ENCODE measurements at regions not wholly inside any gene's neighbourhood (a gene's known extent, or its start where the extent isn't known, plus 50 kb on each side); places are given as distances from the start of the nearest gene placed in this dataset.

- no peak overlapping the region for H3K27ac ChIP-seq
Observed at GRCh38 chr17:79338152-79338551, 263.5 kb downstream of the ENGASE start.

GRCh38 chr17:79337053-79337452 lies 262.4 kb downstream of the ENGASE start:
- no peak for DNase-seq (ENCODE audit: low read depth, low spot score)
- H3K27ac ChIP-seq = no peak overlapping the region

More at GRCh38 chr17:79338152-79338551, 263.5 kb downstream of the ENGASE start:
- no peak for DNase-seq (ENCODE audit: low read depth, low spot score)

DNA sequence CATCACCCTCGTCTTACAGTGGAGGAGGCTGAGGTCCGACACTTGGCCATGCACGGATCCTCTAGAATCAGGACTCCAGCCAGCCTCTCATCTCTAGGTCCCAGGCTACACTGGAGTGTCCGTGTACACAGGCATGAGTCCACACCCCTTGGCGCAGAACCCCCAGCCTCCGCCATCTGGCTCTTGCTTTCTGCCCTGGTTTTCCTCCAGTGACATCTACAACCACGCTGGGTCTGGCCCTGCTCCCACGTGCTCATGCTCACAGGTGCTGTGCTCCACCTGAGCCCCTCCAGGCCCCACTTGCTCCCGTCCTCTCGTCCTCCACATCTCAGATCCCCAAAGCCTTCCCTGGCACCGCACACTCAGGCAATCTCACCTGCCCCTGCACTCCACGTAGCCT lies 260.8 kb downstream of the ENGASE start:
- no peak overlapping the region for H3K27ac ChIP-seq
- DNase-seq (ENCODE audit: low read depth, low spot score) = no peak

DNA sequence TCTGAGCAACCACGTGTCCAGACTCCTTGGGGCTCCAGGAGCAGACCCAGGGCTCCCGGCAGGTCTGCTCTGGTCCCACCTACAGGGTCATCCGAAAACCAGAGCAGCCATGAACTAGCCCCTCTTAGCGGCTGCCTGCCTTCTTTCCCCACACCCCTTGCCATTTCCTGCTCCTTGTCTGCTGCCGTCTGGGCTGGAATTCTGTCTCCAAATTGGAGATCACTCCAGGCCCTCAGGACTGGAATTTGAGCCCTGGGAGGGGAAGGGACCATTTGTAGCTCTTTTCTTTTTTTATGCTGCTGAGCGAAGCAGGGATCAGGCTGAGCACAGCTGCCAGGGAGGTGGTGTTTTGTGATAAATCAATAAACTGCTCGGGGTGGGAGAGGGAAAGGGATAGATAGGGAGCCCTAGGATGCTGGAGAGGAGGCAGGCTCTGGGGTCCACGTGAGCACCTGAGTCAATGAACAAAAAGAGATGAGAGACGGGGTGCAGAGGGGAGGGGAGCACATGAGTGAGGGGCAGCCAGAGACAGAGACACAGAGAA lies 257.5 kb downstream of the ENGASE start:
- no peak overlapping the region for H3K27ac ChIP-seq
- no peak for DNase-seq (ENCODE audit: low read depth, low spot score)

- no peak for DNase-seq (ENCODE audit: low read depth, low spot score)
- H3K27ac ChIP-seq = no peak overlapping the region
Observed at GRCh38 chr17:79331492-79331891, 256.9 kb downstream of the ENGASE start.

GRCh38 chr17:79330696-79331095 lies 256.1 kb downstream of the ENGASE start:
- DNase-seq (ENCODE audit: low read depth, low spot score) = no peak
- no peak overlapping the region for H3K27ac ChIP-seq

GRCh38 chr17:79330229-79330628 lies 255.6 kb downstream of the ENGASE start:
- no peak for DNase-seq (ENCODE audit: low read depth, low spot score)
- H3K27ac ChIP-seq = no peak overlapping the region

- no peak overlapping the region for H3K27ac ChIP-seq
- DNase-seq (ENCODE audit: low read depth, low spot score) = no peak
Observed at GRCh38 chr17:79326814-79327213, 252.2 kb downstream of the ENGASE start.

DNA sequence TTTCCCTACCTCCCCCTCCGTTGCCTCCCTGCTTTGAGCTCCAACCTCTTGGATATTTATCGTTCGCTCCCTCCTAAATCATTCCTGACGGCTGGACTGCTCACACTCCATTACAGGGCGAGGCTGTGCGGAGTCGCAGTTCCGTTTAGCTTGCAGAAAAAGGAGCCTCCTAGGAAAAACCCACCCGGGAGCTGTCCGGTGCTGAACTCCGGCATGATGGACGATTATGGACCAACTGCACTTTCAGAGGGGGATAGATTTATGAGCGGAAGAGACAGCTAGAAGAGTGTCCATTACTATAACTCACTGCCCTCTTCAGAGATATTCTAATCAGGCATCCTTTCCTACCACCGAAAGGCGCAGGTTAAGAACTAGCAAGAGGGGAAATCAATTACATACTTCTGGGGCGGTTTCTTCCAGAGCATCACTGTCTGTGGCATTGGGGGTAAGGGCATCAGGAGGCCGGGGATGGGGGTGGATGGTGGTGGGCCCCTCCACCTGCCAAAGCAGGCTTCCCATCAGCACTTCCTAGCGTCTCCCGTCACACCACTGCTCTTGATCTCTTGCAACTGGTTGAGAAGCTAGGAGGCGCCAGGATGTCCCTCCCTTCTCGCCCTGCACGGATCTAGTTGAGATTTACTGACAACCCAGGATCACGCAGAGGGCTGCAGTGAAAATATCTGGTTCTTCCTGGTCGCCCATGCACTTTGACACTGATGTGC lies 251.2 kb downstream of the ENGASE start:
- no peak for DNase-seq (ENCODE audit: low read depth, low spot score)
- no peak overlapping the region for H3K27ac ChIP-seq

DNA sequence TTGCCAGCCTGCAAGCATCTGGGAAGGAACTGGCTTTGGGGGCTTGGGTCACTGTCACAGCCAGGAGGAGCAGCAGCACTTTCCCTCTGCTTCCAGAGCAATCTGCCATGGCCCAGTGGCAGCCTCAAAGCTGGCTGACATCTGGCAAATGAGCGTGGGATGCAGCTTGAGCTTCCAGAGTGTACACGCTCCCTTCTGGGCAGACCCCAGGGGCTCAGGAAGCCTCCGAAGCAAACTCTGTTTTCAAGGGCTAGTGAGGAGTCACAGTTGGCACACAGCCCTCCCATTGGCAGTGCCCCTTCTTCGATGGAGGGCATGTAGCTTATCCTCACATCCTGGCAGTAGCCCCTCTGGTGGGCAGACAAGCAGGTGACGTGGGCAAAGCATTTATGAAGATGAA lies 249.6 kb downstream of the ENGASE start:
- DNase-seq (ENCODE audit: low read depth, low spot score) = no peak
- H3K27ac ChIP-seq = no peak overlapping the region

GRCh38 chr17:79323566-79323965 lies 248.9 kb downstream of the ENGASE start:
- DNase-seq (ENCODE audit: low read depth, low spot score) = no peak
- H3K27ac ChIP-seq = no peak overlapping the region

- H3K27ac ChIP-seq = no peak overlapping the region
- DNase-seq (ENCODE audit: low read depth, low spot score) = no peak
Observed at GRCh38 chr17:79322211-79323123, 247.8 kb downstream of the ENGASE start.

DNA sequence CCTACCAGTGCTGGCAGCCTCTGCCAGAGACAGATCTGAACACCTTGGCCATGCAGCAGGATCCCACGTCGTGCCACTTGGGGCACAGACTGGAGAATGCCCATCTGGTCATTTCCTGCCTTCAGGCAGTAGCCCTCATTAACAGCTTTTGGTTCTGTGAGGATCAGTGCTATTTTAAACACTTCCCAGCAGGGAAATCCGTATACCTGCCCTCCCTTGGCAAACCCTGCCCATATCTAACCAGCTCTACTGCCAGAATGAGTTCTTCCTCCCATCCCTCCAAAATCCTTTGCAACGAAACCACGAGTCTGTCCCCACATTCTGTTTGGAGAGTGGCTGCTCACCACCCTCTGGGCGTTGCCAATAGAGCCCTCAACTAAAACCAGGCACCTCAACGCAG lies 245.7 kb downstream of the ENGASE start:
- no peak for DNase-seq (ENCODE audit: low read depth, low spot score)
- no peak overlapping the region for H3K27ac ChIP-seq

DNA sequence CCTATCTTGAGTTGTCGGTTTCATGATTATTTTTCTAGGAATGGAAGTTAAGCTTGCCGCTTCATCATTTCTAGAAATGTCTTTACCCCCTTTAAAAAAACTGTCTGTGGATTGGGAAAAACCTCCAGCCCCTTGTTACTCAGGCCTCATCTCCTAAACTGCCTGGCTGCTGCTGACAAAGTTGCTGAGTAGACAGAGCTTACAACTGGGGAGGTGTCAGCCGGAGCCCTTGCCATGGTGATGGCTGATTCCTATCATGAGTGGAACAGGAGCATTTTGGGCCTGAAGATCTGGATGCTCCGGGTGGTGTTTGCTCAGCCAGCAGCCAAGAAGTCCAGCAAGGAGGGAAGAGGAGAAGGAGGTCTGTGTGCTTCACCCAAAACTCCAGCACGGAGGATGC lies 243.3 kb downstream of the ENGASE start:
- H3K27ac ChIP-seq = no peak overlapping the region
- DNase-seq (ENCODE audit: low read depth, low spot score) = no peak

DNA sequence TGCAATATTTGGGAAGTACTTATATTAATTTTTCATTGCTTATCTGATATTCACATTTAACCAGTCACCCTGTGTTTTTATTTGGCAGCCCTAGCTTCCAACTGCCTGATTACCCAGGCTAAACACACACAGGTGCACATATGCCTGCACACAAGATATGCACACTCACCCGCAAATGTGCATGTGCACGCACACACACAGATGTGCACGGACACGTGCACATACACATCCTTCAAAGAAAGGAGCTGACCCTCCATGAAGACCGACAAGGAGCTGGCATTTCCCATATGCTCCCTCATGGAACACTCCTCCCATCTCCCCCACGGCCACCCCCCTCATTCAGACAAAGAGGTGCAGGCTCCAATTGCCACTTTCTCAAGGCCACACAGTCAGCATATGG lies 242.2 kb downstream of the ENGASE start:
- no peak for DNase-seq (ENCODE audit: low read depth, low spot score)
- no peak overlapping the region for H3K27ac ChIP-seq

GRCh38 chr17:79315358-79316105 lies 240.9 kb downstream of the ENGASE start:
- no peak overlapping the region for H3K27ac ChIP-seq
- no peak for DNase-seq (ENCODE audit: low read depth, low spot score)

DNA sequence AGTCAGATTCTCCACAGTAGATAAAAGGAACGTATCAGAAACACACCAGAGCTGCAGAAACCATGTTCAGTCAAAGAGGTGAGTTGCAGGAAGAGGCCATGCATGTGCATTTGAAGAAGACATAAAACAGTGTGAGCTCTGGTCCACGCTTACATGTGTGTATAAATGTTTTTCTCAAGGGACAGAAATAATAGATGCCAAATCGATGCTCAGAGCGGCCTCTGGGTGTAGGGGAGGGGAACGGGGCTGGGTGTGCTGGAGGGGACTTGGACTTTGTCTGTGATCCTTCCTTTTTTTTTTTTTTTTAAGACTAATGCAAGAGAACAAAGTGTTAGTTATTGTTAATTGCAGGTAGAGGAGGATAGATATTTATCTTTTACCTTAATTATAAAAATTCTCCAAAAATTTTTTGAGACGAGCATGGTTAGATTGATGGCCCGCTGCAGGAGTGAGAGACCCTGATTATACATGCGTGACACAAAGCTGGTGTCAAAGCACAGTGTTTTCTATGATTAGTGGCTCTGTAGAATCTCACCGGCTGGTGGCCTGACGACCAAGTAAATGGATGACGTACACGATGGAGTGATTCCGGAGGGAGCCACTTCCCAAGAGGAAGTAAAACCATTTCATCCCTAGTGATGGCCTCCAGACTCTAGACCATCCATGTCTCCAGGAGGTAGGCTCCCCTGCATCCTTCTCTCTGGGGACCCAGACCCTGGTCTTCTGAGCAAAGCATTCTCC lies 240.2 kb downstream of the ENGASE start:
- H3K27ac ChIP-seq = no peak overlapping the region
- no peak for DNase-seq (ENCODE audit: low read depth, low spot score)

GRCh38 chr17:79311373-79311772 lies 236.7 kb downstream of the ENGASE start:
- no peak overlapping the region for H3K27ac ChIP-seq
- DNase-seq (ENCODE audit: low read depth, low spot score) = no peak

DNA sequence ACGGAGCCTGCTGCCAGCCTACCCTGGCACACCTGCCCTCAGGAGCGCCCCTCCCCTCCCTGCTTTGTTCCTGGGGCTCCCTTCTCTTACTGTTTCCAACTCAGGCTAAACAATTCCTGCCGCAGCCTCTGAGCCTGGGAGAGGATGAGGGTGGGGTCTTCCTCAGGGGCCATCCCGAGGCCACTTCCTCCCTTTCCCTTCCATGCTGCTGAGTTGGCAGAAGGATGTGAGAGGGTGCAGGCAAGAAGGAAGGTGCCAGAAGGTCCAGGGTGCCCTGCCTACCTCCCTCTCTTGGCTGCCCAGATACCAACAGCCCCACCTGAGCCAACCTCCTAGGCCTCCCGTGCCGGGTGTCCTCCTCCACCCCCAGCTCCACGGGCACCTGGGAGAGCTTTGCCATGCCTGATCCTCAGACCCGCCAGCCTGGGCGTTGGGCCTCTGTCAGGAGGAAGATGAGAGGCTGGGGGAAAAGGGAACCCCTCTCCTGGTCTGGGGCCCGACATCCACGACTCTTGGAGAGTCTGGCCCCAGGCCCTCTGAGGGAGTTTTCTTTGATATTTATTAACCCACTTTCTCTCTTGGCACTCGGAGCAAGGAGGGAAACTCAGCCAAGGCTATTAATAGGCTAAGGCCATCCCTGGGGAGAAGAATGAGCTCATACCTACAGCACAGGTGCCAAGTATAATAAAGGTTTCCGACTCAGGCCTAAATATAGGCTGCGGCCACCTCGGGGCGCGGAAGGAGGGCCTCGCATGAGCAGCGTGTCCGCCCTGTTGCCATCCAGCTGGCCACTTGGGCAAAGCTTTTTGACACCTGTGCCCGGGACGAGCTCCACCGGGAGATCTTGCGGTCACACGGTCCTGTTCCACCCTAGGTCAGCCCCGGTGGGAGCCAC lies 232.0 kb downstream of the ENGASE start:
- DNase-seq (ENCODE audit: low read depth, low spot score) = no peak
- H3K27ac ChIP-seq = no peak overlapping the region
